ENCODE measurements at regions not wholly inside any gene's neighbourhood (a gene's known extent, or its start where the extent isn't known, plus 50 kb on each side); places are given as distances from the start of the nearest gene placed in this dataset.

DNA sequence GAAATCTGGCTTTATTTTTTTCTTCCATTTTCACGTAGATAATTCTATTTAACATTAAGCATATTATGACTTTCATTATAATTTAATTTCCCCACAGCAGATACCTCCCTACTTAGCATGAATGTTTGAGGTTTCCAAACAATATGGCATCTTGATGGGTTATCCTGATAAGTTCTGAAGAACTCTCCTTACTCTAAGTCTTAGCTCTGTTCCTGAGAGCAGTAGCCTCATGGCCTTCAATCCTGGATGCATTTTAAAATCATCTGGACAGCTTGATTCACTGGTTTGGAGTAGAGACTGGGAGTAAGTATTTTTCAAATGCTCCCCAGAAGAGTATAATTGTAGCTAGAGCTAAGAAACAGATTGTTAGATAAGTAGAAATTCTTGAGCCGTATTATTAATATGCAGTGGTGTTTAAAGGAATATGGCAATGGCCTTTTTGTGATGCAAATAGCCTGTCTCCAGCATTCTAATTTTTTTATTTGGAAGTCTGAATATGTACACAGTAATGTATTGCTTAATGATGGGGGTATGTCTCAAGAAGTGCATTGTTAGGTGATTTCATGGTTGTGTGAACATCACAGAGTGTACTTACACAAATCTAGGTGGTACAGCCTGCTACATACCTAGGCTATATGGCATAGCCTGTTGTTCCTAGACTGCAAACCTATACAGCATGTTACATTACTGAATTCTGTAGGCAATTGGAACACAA lies 110.5 kb upstream of the EEF1E1 start:
- Mint-ChIP-seq H3K36me3 (ENCODE audit: low read depth) (no peaks in the 10 kb centered on the region), H3K9me3 (peaks cover 5% of the 10 kb centered on the region), H3K27me3 (ENCODE audit: low read depth) (no peaks in the 10 kb centered on the region), H3K27ac (ENCODE audit: unreplicated experiment) (no peak overlapping the region), H3K4me1 (peaks cover under 1% of the 10 kb centered on the region), H3K4me3 (no peak overlapping the region)
- no peak for DNase-seq (ENCODE audit: low read depth, low spot score)
- TF ChIP-seq, protein P1, sequence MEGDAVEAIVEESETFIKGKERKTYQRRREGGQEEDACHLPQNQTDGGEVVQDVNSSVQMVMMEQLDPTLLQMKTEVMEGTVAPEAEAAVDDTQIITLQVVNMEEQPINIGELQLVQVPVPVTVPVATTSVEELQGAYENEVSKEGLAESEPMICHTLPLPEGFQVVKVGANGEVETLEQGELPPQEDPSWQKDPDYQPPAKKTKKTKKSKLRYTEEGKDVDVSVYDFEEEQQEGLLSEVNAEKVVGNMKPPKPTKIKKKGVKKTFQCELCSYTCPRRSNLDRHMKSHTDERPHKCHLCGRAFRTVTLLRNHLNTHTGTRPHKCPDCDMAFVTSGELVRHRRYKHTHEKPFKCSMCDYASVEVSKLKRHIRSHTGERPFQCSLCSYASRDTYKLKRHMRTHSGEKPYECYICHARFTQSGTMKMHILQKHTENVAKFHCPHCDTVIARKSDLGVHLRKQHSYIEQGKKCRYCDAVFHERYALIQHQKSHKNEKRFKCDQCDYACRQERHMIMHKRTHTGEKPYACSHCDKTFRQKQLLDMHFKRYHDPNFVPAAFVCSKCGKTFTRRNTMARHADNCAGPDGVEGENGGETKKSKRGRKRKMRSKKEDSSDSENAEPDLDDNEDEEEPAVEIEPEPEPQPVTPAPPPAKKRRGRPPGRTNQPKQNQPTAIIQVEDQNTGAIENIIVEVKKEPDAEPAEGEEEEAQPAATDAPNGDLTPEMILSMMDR (conservative IDR thresholded peaks at IDR 0.05): no peak

DNA sequence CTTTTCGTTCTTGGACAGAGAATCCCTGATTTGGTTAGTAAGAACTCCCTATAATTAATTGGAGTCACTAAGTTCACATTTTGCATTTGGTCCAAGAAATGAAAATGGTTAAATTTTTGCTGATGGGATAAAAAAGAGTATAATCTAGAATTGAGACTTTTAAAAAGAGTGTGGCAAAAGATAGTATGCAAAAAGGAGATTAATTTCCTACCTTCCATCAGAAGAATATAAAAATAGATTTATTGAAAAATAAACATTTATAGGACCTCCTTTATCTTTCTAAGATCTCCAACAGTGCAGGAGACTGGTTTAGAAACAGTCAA lies 105.5 kb upstream of the EEF1E1 start:
- H3K27me3 Mint-ChIP-seq (ENCODE audit: low read depth): no peaks in the 10 kb centered on the region
- H3K4me1 Mint-ChIP-seq: peaks cover 33% of the 10 kb centered on the region
- H3K36me3 Mint-ChIP-seq (ENCODE audit: low read depth): no peaks in the 10 kb centered on the region
- no peak overlapping the region for H3K4me3 Mint-ChIP-seq
- DNase-seq (ENCODE audit: low read depth, low spot score): no peak
- TF ChIP-seq, protein P1 (conservative IDR thresholded peaks at IDR 0.05): no peak
- H3K27ac Mint-ChIP-seq (ENCODE audit: unreplicated experiment): no peak overlapping the region
- peaks cover 3% of the 10 kb centered on the region for H3K9me3 Mint-ChIP-seq

DNA sequence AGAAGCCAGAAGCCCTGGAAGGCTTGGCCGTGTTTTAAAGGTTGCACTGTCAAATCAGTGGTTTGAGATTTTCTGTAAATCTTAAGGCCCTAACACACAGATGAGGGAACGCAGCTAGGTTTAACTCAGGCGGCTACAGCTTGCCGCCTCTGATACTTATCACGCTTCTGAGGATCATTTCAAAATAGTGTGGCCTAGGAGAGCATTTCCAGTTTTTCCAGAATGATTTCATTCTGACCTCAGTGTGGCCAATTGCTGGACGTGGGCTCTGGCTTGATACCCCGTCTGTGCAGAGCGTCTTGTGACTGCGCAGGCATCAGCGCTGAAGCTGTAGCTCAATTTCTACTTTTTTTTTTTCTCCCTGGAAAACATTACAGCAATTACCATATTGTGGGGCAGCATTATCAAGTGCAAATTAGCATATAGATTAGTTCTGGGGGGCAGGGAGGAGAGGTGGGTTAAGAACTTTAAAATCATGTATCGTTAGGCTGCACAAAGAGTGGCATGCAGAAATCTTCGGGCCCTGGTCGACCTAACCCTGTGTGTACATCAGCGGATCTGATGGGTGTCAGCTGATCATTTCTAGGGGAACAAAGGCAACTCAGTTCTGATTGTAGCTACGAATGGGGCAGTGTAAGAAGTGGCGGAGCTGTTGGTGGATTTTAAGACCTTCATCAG lies 105.0 kb upstream of the EEF1E1 start:
- Mint-ChIP-seq H3K27ac (ENCODE audit: unreplicated experiment) (no peak overlapping the region), H3K4me3 (no peak overlapping the region), H3K27me3 (ENCODE audit: low read depth) (no peaks in the 10 kb centered on the region), H3K36me3 (ENCODE audit: low read depth) (no peaks in the 10 kb centered on the region), H3K4me1 (peaks cover 37% of the 10 kb centered on the region), H3K9me3 (peaks cover 3% of the 10 kb centered on the region)
- TF ChIP-seq, protein P1 (conservative IDR thresholded peaks at IDR 0.05): no peak
- DNase-seq (ENCODE audit: low read depth, low spot score): no peak

DNA sequence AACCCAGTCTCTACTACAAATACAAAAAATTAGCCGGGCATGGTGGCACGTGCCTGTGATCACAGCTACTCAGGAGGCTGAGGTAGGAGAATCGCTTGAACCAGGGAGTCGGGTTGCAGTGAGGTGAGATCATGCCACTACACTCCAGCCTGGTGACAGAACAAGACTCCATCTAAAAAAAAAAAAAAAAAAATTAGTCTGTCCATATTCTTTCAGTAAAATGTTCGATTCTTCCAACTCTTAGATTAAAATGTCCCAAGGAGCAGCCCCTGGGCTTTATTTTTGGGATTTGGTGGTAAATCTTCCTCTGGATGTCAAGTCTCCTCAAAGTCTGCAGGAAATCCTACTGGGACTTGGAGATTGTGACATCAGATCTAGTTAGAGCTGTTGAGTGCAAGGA lies 101.0 kb upstream of the EEF1E1 start:
- peaks cover 7% of the 10 kb centered on the region for H3K9me3 Mint-ChIP-seq

DNA sequence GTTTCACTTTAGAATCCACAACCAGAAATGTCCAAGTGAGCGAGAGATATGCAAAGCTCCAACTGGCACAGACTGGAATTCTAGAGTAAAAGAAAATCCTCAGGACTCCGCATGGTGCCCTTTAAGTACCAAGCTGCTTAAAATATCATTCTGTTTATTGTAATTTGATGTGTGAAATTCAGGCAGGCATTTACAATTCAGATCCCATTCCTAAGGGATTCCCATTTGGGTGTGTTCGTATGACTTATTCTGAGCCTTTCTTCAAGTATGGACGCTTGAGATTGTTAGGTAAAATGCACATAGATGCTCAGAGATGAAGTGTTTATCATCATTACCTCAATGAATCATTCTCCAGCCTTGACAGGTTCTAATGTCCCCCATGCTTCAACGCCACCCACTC lies 99.3 kb upstream of the EEF1E1 start:
- Mint-ChIP-seq H3K4me1 (peaks cover 42% of the 10 kb centered on the region), H3K9me3 (peaks cover 4% of the 10 kb centered on the region), H3K4me3 (no peak overlapping the region), H3K27me3 (ENCODE audit: low read depth) (no peaks in the 10 kb centered on the region), H3K36me3 (ENCODE audit: low read depth) (no peaks in the 10 kb centered on the region), H3K27ac (ENCODE audit: unreplicated experiment) (no peak overlapping the region)
- no peak for DNase-seq (ENCODE audit: low read depth, low spot score)
- TF ChIP-seq, protein P1 (conservative IDR thresholded peaks at IDR 0.05): no peak

More for the DNA sequence above, 101.0 kb upstream of the EEF1E1 start:
- Mint-ChIP-seq H3K4me3 (no peak overlapping the region), H3K27ac (ENCODE audit: unreplicated experiment) (no peak overlapping the region), H3K36me3 (ENCODE audit: low read depth) (no peaks in the 10 kb centered on the region), H3K4me1 (peaks cover 50% of the 10 kb centered on the region), H3K27me3 (ENCODE audit: low read depth) (no peaks in the 10 kb centered on the region)
- no peak for DNase-seq (ENCODE audit: low read depth, low spot score)
- TF ChIP-seq, protein P1 (conservative IDR thresholded peaks at IDR 0.05): no peak
